SK-N-SH treated with all-trans-retinoic acid at 6 μM for 48 hours (cell line): ENCODE measurements at regions not wholly inside any gene's neighbourhood (a gene's known extent, or its start where the extent isn't known, plus 50 kb on each side); places are given as distances from the start of the nearest gene placed in this dataset.

ENCODE experiments used
- OSR1 ChIP-seq: fragments of 250-450 bp; sonication (Bioruptor Pico); IDR thresholded peaks from 2 replicates; pipeline ENCODE4 v1.8.0; 2022; ENCODE audit warnings: moderate library complexity, mild to moderate bottlenecking, inconsistent platforms
- POU6F1 ChIP-seq: fragments of 250-450 bp; sonication (Bioruptor Pico); IDR thresholded peaks from 2 replicates; pipeline ENCODE4 v1.8.0; 2021; ENCODE audit warnings: low read depth, mild to moderate bottlenecking, moderate library complexity, borderline replicate concordance
- ZFP30 ChIP-seq: fragments of 450-650 bp; formaldehyde crosslinking; IDR thresholded peaks from 2 replicates; pipeline ENCODE4 v1.5.0; 2022; ENCODE audit warnings: mild to moderate bottlenecking, moderate library complexity

DNA sequence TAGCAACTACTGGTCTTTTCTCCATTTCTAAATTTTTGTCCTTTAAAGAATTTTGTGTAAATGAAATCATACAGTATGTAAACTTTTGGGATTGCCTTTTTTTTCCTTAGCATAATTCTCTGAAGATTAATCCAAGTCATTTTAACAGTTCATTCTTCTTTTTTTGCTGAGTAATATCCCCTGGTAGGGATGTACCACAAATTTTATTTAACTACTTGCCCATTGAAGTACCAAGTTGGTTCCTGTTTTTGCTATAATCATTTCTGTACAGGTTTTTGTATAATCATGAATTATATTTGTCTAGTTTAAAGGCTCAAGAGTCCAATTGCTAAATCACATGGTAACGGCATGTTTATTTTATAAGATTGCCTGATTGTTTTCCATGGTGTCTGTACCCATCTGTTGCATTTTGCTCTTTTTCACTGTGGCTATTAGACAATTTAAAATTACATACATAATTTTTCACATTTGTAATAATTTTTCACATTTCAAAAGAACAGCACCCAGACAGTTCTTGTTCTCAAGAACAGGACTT is 891.1 kb downstream of the USP25 start:
- TF ChIP-seq OSR1 (CRISPR knock-in tag) = no peak
- no peak for TF ChIP-seq POU6F1 (CRISPR knock-in tag)
- no peak for TF ChIP-seq ZFP30 (CRISPR knock-in tag)
